ENCODE measurements at regions not wholly inside any gene's neighbourhood (a gene's known extent, or its start where the extent isn't known, plus 50 kb on each side); places are given as distances from the start of the nearest gene placed in this dataset.
"Not testable (repeated sequence)": the region's sequence is repeated elsewhere in the genome, so short reads cannot be mapped to it uniquely, and the experiment has no call there.

- DNase-seq (ENCODE audit: low read depth) = no peak
Observed at GRCh38 chr15:92705764-92706163, 50.2 kb upstream of the FAM174B start.

GRCh38 chr15:92706201-92706600 is 50.6 kb upstream of the FAM174B start:
- no peak for DNase-seq (ENCODE audit: low read depth)

- DNase-seq (ENCODE audit: low read depth) = no peak
Observed at GRCh38 chr15:92707880-92708551, 52.4 kb upstream of the FAM174B start.

- no peak for DNase-seq (ENCODE audit: low read depth)
Observed at GRCh38 chr15:92708635-92709034, 53.1 kb upstream of the FAM174B start.

GRCh38 chr15:92709110-92709790 is 53.7 kb upstream of the FAM174B start:
- no peak for DNase-seq (ENCODE audit: low read depth)

- no peak for DNase-seq (ENCODE audit: low read depth)
Observed at GRCh38 chr15:92711457-92711831, 55.9 kb upstream of the FAM174B start.

- DNase-seq (ENCODE audit: low read depth) = no peak
Observed at GRCh38 chr15:92714077-92714476, 58.5 kb upstream of the FAM174B start.

- DNase-seq (ENCODE audit: low read depth) = peak; percentile 37
Observed at GRCh38 chr15:92714477-92715401, 59.2 kb upstream of the FAM174B start.

GRCh38 chr15:92715758-92716157 is 60.2 kb upstream of the FAM174B start:
- DNase-seq (ENCODE audit: low read depth) = no peak

GRCh38 chr15:92719021-92719420 is 63.4 kb upstream of the FAM174B start:
- no peak for DNase-seq (ENCODE audit: low read depth)

GRCh38 chr15:92724144-92724543 is 68.6 kb upstream of the FAM174B start:
- DNase-seq (ENCODE audit: low read depth) = no peak

GRCh38 chr15:92725171-92725570 is 69.6 kb upstream of the FAM174B start:
- DNase-seq (ENCODE audit: low read depth) = no peak

- no peak for DNase-seq (ENCODE audit: low read depth)
Observed at GRCh38 chr15:92728266-92728665, 72.7 kb upstream of the FAM174B start.

- no peak for DNase-seq (ENCODE audit: low read depth)
Observed at GRCh38 chr15:92733090-92733933, 77.7 kb upstream of the FAM174B start.

GRCh38 chr15:92733934-92734521 is 78.5 kb upstream of the FAM174B start:
- DNase-seq (ENCODE audit: low read depth) = no peak

- DNase-seq (ENCODE audit: low read depth) = not testable (repeated sequence)
Observed at GRCh38 chr15:92739246-92739645, 83.7 kb upstream of the FAM174B start.

- DNase-seq (ENCODE audit: low read depth) = no peak
Observed at GRCh38 chr15:92745845-92746271, 90.3 kb upstream of the FAM174B start.

GRCh38 chr15:92747047-92747446 is 91.5 kb upstream of the FAM174B start:
- no peak for DNase-seq (ENCODE audit: low read depth)

- DNase-seq (ENCODE audit: low read depth) = no peak
Observed at GRCh38 chr15:92749216-92749615, 93.6 kb upstream of the FAM174B start.

- no peak for DNase-seq (ENCODE audit: low read depth)
Observed at GRCh38 chr15:92749946-92750345, 94.4 kb upstream of the FAM174B start.

GRCh38 chr15:92751528-92751927 is 96.0 kb upstream of the FAM174B start:
- DNase-seq (ENCODE audit: low read depth) = no peak

Data from HS-5 (cell line).